ENCODE measurements at regions not wholly inside any gene's neighbourhood (a gene's known extent, or its start where the extent isn't known, plus 50 kb on each side); places are given as distances from the start of the nearest gene placed in this dataset.

GRCh38 chr2:19846567-19846966, 55.2 kb downstream of the TTC32 start:
- DNase-seq = no peak

DNA sequence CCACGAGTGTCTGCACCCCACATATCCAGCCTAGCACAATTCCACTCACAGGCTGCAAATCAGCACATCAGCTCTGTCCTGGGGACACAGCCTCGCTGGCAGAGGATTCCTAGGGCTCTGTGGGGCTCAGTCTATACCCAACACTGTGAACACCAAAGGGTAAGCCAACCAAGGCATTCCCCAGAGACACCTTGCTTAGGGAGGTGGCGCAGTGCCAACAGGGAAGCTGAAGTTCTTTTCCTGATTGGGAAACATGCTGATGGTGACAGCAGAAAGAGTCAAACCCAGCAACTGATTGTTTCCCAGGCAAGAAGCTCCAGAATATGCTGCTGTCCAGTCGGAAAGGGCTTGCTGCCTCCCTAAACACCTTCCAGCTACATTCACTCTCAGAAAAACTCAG, 55.8 kb downstream of the TTC32 start:
- DNase-seq = no peak

DNA sequence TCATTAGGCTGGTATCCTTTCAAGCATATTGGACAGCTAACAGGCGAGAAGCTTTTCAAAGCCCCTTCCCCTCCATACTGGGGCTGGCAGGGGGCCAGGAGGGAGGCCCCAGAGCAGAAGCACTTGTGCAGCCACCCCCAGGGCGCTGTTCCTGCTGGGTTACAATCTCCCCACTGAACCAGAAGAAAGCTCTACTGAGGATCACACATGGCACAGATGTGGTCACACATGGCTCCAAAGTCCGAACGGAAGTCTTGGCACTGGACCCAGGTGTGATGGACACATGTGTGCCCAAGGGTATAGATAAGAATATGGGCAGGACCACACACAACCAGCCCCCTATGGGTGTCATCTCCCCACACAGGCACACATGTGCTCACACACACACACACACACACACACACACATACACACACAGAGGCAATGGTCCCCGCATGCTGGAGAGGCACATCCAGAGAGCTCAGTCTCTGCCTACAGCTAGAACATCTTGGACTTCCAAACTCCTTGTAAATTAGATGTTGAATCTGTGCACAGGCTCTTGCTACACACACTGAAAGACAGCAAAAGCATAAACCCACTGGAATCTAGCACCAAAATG, 56.4 kb downstream of the TTC32 start:
- DNase-seq = no peak

- DNase-seq = no peak
These were observed 57.0 kb downstream of the TTC32 start for GRCh38 chr2:19844750-19845149.

DNA sequence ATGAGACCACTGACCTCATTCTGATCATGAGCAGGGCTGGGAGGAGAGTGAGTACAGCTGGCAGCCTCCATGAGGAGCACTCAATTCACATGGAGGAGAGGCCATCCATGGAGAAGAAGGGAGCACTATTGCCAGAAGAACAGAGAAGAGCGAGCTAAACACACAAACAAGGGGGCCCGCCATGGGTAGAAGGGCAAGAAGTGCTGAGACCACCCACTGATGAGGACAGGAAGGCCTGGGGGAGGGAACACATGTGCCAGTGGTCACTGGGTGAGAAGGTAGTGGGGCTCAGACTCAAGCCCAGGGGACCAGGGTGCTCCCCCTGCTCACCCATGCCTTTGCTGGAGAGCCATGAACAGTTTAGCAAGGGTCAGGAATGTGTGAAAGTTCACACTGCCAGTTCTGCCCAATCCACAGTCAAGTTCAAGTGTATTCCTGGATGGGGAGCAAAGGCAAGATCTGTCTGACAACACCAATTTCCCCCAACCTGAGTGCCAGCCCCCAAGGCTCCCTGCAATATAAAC, 57.7 kb downstream of the TTC32 start:
- DNase-seq = no peak

- no peak for DNase-seq
These were observed 59.7 kb downstream of the TTC32 start for GRCh38 chr2:19841918-19842693.

GRCh38 chr2:19839438-19839837, 62.3 kb downstream of the TTC32 start:
- no peak for DNase-seq

DNA sequence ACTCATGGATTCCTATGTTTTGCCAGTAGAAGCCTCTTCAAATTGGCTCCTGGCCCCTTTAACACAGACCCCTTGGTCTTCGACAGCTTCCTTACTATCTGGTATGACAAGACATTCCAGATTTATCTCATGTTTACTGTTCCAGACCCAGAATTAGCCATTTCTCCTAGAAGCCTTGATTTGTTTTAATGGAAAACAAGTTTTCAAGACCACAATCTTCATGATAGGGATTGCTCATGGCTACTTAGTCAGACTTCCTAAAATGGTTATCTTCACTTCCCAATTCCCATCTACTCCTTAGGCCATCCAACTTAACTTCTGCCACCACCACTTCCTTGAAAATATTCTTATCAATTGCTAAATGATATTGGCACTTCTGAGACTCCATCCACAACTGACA, 63.2 kb downstream of the TTC32 start:
- DNase-seq = no peak

DNA sequence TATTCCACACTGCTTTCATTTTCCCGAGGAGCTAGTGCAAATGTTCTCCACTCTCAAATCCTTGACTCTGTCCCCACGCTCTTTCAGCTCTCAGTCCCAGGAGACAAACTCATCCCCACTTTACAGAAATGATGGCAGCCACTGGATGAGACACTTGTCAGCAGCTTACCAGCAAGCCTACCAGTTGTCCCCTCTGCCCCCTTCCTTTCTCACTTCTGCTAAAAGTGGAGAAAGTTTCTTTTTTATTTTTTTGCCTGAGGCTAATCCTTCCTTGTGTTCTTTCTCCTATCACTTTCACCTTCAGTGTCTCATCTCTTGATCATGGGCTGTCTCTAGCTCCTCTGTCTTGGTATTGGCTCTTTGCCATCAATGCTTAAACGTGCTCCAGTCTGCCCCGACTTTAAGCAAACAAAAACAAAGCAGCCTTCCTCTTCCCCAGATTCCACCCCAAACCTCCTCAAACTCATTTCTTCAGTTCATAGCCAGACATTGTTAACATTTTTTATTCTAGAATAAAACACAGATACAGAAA, 64.5 kb downstream of the TTC32 start:
- DNase-seq = no peak

DNA sequence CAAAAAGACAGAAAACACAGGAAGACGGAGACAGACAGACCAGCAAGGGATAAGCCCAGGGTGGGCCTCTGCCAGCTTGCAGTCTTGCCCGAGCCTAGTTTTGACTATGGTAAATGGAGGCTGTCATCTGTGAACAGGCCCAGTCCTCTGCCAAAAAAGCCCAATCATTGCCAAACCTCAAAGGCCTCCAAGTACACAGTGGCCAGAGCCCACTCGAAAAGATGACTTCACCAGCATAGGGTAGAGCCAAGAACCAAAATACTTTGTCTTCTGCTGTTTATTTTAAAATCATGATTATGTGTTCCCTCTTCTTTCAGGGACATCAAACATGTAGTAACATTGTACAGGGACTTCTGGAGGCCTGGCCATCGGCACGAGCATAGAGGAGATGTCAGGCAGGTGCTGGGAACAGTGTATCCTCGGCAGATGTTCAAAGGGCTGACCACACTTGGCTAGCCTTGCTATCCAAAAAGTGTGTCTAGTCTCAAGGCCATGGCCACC, 66.0 kb downstream of the TTC32 start:
- no peak for DNase-seq

DNA sequence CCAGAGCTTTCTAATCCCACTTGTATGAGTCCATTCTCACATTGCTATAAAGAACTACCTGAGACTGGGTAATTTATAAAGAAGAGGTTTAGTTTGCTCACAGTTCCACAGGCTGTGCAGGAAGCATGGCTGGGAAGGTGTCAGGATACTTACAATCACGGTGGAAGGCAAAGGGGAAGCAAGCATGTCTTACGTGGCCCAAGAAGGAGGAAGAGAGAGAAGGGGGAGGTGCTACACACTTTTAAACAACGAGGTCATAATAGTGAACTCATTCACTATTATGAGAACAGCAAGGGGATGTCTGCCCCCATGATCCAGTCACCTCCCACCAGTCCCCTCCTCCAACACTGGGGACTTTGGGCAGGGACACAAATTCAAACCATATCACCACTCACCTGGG, 67.8 kb downstream of the TTC32 start:
- DNase-seq = no peak

DNA sequence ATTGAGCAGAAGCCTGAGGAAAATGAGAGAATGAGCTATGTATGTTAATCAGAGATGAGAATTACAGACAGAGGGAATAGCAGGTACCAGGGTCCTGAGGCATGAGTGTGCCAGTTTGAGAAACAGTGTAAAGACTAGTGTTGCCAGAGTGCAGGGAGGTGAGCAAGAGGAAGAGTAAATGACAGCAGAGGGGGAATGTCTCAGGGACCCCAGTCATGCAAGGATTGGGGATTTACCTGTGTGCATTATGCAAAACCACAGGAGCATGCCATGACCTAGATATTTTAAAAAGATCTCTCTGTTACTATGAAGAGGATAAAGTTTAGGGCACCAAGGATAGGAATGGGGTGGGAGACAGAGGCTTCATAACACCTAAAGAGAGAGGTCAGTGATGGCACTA, 72.1 kb downstream of the TTC32 start:
- no peak for DNase-seq

DNA sequence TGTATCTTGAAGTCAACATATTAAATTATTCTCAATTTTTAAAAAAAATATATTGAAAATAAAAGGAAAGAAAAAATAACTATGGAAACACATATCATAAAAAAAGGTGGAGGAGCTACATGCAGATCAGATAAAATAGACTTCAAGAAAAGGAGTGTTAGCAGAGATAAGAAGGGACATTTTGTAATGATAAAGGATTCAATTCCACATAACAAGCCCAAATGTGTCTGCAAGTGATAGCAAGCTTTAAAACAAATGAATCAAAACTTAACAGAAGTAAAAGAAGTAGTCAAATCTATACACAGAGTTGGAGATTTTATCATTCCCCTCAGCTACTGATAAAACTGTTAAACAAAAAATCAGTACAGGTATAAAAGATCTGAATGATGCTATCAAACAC, 74.9 kb downstream of the TTC32 start:
- DNase-seq = no peak

- DNase-seq = no peak
These were observed 78.3 kb downstream of the TTC32 start for GRCh38 chr2:19823507-19823906.

DNA sequence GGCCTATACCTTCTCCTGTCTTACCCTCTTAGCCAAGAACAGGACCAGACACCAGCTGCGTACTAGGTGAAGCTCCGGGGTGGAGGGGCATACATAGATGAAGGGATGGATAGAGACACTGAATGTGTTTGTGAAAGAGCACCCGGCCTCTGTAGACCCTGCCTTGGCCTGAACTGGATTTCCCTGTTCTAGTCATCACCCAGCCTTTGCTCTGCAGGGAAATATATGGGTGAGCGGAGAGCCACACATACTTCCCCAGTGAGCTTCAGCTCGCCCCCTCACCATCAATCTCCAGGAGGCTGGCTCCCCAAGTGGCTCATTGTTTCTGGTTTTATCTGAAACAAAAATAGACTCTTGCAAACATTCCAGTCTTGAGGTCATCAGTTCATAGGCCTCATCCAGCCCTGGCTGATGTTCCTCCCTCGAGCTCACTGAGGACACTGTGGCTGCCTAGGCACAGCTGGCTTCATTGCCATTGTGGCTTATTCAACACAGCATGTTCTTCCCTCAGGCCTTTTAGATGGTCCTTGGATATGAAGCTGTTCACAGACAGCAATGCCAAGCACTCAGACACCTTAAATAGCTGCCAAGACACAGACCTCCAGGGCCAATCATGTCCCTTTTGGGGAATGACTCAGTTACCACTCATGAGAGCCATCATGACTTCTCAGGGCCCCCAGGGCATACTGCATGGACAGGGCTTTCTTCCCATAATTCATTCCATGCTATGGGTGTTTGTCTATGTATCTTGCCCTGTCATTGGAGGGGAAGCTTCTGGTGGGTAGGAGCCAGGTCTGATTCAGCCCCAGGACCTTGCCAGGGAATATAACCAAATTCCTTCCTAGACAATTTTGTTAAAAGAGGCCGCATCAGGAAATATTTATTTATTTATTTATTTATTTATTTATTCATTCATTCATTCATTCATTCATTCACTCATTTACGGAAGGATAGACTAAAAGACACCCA, 82.4 kb downstream of the TTC32 start:
- DNase-seq = no peak

DNA sequence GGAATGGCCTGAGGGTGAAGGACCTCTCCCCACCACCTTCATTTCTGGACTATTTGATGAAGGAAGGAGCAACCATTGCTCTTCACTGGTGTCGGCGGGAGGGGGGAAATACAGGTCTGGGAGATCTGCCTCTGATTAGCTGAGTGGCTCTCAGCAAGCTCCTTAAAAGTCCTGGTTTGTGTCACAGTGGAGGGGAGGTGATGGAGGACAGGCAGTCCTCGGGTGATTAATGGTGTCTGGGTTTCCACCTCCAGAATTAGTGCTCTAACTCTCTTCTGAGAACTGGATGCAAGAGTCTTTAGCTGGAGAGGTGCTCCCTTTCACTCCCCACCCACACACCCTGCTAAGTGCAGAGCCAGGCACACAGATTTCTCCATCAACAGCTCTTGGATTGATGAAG, 83.2 kb downstream of the TTC32 start:
- DNase-seq = no peak

GRCh38 chr2:19818039-19818438, 83.7 kb downstream of the TTC32 start:
- DNase-seq = no peak

DNA sequence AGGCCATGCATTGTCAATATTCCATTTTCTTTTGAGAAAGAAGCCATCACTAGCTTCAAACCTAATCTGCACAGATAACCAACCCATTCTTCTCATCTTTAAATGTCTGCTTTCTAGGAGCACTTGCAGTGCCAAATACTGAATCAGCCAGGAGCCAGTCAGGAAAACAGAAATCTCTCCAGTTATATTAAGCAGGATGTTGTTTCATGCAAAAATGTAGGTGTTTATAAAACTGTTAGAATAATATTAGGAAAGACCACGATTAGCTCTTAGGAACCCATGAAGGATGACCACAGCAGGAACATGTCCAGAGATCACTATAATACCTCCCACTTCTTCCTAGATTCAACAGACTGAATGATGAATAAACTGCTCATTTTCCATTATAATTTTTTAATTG, 86.0 kb downstream of the TTC32 start:
- no peak for DNase-seq

DNA sequence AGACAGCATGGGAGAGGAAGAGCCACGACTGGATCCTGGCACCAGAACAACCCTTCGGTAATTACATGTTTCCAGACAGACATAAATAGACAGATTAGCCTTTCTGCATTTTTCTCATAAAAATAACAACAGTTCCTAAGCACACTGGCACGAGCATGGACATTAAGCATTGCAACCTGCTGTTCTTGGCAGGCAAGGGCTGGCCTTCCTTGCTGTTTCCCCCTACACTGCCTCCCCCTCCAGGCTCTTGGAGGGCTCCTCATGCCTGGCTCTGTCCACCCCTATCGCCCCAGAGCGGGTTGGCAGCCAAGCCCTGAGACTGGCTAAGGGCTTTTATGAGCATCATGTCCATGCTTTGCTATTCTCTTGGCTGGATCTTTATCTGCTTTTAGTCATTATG, 89.6 kb downstream of the TTC32 start:
- no peak for DNase-seq

- DNase-seq = no peak
These were observed 90.6 kb downstream of the TTC32 start for GRCh38 chr2:19811186-19811585.

DNA sequence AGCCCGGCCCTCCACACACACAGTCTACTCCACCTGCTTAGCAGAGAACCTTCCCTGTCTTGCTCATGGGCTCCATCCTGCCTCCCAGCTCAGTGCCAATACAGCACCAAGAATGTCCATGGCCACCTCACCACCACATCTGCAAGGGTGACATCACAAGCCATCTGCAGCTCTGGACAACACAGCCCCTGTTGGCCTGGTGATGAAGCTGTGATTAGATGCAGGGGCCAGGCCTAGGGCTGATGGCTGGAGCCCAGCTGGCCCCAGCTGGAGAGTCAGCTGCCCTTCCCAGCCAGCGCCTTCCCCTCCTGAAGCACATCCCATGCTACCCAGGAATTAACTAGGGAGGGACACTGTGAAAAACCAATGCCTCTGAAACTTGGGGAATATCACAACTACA, 91.1 kb downstream of the TTC32 start:
- DNase-seq = peak in 8 of 56 donors; percentile 3 to 26 (median 8)

- DNase-seq = no peak
These were observed 91.6 kb downstream of the TTC32 start for GRCh38 chr2:19810148-19810547.

All from nucleus accumbens (tissue), 56 donors.